CD1c-positive myeloid dendritic cell (primary cell): ENCODE measurements at regions not wholly inside any gene's neighbourhood (a gene's known extent, or its start where the extent isn't known, plus 50 kb on each side); places are given as distances from the start of the nearest gene placed in this dataset.
"Not testable (repeated sequence)": the region's sequence is repeated elsewhere in the genome, so short reads cannot be mapped to it uniquely, and the experiment has no call there.

Experiments
- DNase-seq: peaks from one replicate; pipeline ENCODE4 v3.0.0-alpha.2; 2016; ENCODE audit errors: extremely low spot score

DNA sequence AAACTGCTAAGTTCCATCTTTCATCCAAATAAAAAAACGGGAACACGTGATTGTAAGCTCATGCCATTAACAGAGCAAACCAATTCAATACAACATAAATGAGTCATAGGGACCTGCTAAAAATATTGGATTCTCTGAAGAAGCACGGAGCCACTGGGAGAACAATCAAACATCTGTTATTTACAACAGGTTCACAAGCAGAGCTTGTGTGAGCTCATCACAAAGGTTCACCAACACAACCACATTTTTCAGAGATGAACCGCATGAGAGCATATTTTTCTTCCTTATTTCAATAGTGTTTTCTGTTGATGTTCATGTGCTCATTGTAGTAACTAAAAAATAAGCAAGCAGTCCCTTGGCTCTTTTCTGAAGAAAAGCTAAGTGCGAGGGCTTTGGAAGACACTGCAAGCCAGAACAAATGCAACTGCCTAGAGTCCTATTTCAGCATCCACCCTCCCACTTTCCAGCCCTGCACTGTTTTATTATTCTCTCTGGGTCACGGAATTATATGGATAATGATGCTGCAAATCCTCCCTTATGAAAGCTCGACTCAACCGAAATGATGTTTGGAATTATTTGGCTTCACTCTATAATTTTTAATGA is 545.8 kb downstream of the LIG4 start:
- DNase-seq = no peak

DNA sequence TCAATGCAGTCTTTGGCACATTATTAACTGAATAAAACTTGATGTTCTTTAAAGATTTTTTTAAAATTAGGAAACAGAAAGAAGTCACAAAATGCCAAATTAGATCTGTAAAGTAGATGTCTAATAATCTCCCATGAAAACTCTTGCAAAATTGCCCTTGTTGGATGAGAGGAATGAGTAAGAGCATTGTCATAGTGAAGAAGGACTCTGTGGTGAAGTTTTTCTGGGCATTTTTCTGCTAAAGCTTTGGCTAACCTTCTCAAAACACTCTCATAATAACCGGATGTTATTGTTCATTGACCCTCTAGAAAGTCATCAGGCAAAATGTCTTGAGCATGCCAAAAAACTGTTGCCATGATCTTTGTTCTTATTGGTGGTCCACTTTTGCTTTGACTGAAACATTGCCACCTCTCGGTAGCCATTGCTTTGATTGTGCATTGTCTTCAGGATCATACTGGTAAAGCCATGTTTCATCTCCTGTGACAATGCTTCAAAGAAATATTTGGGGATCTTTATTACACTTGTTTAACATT is 549.3 kb downstream of the LIG4 start:
- DNase-seq = no peak

DNA sequence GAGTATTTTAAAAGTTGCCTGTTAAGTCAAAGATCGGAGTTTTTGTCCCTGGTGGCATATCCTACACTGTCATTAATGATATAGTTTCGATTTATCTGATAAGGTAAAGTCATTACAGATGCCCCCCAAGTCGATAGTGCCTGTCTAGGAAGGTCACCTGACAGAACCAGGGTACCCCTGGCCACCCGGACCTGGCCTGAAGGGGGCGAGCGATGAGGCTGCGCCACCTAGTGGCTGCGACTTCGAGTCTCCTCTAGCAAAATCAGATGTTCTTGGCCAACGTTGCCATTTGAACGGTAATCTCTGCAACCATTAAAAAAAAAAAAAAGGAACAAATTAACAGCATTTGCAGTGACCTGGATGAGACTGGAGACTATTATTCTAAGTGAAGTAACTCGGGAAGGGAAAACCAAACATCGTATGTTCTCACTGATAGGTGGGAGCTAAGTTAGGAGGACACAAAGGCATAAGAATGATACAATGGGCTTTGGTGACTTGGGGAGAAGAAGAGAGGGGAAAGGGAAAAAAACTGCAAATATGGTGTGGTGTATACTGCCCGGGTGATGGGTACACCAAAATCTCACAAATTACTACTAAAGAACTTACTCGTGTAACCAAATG is 565.1 kb downstream of the LIG4 start:
- DNase-seq = peak; percentile 25

DNA sequence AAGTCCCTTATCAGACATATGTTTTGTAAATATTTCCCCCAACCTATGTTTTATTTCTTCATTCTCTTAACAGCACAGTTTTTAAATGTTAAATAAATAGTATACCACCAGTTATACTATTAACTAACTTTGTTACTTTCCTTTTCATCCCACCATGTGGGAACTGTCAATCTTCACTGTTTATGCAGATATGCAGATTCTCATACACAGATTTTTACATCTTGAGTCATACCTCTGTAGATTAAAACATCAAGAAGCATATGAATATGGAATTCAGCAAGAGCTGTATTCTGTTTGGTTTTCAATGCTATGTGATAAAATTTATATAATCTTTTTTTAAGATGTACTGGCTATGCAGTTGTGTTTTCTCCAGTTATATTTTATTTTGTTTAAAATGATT is 566.3 kb downstream of the LIG4 start:
- no peak for DNase-seq

DNA sequence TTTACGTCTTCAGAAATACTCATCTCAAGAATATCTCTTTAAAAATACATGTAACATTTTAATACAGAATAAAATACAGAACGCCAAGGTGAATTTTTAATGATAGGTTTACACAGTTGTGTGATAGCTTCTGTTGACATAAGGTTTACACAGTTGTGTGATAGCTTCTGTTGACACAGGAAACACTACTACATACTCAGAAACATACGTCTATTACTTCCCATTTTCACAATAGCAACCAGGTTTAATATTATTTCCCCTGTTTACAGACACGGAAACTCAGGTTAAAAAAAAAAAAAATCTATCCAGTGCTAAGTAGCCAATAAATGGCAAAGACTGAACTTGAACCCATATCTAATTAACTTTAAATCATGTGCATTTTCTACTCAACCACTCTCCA is 571.2 kb downstream of the LIG4 start:
- DNase-seq = no peak

DNA sequence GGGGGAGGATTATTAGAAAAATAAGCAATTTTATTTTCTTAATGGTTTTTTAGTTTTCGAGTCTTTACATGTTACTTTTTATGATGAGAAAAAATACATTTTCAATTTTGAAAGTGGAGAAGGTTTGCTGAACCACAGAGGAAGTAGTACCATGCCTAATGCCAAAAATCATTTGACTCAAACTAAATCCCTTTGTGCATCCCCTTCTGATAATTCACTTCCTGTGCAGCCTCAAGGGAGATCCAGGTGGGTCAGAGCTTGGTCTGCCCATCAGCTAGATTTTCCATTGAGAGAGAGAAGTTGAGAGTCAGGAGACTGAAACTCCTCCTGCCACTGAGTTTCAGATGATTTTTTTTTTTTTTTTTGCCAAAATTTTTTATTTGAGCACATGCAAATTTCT is 571.7 kb downstream of the LIG4 start:
- DNase-seq = no peak

DNA sequence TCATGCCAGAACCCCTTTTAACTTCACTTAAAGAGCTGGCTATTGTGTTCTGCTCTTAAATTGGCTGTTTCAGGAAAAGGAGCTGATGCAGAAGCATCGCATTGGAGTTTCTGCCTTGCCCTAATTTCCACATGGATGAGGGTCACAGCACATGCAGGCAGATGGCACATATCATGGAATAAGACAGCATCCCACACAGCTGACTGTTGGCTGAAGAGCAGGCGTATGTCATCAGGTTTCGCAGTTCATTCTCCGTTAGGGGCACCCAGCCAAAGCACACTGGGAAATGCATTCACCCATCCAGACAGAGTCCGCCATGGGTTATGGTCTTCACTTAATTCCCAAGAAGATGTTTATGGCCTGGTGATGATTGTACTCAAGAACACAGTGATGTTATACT is 572.5 kb downstream of the LIG4 start:
- DNase-seq = no peak

DNA sequence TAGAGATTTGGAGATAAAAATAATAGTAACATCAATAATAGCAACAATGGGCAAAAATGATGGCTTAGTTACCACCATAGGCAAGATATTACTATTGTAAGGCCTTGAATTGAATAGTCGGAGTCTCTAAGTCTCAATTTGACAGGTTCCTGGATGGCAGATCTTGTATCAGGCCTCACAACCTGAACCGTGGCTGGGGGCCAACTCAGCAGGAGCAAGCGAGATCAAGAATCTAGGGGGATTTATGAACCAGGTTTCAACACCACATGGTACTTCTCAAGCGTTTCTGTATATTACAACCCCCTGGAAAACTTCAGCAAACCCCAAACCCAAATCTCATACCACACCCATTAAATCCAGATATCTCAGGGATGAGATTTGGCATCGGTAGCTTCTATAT is 573.8 kb downstream of the LIG4 start:
- DNase-seq = no peak

DNA sequence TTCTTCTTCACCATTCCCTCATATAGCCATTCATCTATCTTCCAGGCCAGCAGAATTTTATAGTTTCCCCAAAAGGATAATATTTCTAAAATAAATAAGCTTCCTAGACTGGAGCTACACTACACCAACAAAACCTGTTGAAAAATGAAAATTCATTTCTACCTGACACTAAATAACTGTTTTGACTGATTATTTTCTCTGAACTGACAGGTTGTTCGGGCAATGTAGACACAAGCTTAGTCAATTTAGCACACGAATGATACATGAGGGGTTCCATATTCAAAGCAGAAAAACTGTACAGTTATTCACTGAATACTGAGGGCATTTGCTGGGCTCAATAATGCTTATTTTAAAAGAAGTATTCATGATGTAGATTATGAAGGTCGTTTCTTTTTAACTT is 589.7 kb downstream of the LIG4 start:
- no peak for DNase-seq

DNA sequence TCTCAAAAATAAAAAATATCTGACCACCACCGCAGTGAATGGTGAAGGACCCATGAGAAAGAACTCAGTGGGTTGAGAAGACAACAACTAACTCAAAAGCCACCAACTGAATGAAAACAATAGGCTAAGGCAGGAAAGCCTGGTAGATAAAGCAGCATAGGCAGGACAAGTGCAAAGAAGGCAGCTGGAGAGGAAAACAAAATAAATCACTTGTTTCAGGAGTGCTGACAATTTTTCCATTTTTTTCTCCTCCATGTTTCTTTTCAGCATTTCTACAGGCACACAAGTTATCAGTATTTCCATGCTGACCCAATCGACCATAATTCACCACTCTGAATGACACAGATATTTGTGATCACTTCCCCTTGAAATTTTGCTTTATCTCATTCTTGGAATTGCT is 597.8 kb downstream of the LIG4 start:
- no peak for DNase-seq

DNA sequence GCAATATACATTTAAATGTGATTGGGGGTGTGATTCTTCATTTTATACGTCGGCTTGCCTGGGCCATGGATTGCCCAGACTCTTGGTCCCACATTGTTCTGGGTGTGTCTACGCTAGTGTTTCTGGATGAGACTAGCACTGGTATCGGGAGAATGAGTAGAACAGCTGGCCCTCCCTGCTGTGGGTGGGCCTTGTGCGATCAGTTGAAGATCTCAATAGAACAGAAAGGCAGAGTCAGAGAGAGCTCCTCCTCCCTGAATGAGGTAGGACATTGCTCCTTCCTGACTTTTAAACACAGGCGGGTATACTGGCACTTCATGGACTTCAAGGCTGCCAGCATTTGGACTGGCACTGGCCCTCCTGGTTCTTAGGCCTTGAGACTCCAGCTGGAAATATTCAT is 603.0 kb downstream of the LIG4 start:
- no peak for DNase-seq

DNA sequence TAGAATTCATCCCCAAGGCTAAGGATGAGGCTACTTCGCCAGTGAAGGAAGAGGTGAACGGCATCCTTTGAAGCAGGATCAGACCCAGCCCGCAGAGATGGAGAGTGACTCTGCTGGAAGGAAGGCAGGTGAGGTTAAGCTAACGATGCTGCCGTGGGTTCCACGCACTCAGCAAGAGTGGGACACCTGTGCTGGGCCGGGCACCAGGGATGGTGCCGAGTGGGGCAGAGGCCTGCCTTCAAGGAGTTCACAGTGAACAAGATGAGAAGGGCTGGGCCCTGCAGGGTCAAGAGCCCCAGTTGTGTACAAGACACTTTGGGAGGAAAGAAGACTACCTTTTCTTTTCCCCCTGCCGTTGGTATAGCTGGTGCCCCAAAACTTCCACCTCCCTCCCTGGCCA is 606.6 kb downstream of the LIG4 start:
- no peak for DNase-seq

DNA sequence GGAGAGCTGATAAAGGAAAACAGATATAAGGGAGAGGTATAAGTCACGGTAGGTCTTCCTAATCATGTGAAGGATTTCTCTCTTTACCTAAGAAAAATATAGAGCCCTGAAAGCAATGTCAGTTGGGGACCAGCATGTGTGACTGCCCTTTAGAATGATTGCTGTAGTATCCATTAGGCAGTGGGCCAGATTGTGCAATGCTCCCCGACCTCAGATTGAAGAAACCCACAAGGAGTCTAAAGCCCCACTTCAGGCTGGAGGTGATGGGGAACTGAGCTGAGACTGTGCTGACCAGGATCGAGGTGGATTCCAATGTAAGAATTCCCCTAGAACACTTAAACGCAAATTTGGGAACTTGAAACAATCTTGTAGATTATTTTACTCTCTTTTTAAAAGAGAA is 614.4 kb downstream of the LIG4 start:
- no peak for DNase-seq

DNA sequence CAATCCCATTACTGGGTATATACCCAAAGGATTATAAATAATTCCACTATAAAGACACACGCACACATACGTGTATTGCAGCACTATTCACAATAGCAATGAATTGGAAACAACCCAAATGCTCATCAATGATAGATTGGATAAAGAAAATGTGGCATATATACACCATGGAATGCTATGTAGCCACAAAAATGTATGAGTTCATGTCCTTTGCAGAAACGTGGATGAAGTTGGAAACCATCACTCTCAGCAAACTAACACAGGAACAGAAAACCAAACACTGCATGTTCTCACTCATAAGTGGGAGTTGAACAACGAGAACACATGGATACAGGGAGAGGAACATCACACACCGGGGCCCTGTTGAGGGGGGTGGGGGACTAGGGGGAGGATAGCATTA is 619.0 kb downstream of the LIG4 start:
- not testable (repeated sequence) for DNase-seq

DNA sequence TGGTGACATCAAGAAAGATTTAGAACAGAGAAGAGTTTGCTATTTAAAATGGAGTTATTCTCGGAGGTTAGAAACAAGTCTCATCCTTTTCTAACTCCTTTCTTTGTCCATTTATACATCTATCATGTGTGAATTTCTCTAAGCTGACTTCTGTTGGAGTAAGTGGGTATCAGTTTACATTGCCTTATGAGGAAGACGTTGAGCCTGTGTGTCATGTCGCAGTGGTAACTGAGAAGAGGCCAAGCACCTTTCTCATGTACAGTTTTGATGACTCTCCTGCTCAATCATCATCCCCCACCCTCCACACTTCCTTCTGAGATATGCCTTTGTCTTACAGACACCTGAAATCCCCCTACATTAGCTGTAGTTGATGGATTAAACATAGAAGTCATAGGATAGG is 624.8 kb downstream of the LIG4 start:
- no peak for DNase-seq

DNA sequence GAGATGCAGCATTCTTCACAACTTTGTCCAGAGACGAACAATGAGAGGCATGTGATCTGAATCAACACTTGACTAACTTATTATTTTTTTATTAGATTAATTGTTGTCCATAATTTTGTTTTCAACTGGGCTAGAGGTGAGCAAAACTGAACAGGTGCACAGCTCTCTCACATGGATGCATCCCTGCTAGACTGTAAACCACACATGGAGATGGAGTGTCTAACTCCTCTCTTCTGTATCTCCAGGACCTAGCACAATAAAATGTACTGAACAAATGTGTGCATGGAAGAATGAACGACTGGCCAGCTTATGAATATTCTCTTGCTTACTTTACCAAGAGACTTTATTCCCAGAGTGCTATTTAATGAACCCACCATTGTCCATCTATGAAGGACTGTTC is 627.7 kb downstream of the LIG4 start:
- DNase-seq = no peak

DNA sequence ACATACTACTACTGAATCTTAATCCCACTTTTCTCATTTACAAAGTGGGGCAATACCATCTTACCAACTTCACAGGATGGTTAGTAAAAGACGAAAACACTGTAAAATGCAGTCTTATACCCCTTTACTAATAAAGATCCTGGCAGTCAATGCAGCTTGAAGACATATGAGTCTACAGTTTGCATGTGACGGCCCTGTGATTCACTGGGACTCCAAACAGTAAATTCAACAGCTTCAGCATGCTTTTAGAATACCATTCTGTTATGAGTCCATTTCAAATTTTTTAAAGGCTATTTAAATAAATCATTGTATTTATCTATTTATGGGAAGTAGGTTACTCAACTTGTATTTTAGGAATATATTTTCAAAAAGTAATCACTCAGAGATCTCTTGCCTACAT is 629.1 kb downstream of the LIG4 start:
- DNase-seq = no peak

DNA sequence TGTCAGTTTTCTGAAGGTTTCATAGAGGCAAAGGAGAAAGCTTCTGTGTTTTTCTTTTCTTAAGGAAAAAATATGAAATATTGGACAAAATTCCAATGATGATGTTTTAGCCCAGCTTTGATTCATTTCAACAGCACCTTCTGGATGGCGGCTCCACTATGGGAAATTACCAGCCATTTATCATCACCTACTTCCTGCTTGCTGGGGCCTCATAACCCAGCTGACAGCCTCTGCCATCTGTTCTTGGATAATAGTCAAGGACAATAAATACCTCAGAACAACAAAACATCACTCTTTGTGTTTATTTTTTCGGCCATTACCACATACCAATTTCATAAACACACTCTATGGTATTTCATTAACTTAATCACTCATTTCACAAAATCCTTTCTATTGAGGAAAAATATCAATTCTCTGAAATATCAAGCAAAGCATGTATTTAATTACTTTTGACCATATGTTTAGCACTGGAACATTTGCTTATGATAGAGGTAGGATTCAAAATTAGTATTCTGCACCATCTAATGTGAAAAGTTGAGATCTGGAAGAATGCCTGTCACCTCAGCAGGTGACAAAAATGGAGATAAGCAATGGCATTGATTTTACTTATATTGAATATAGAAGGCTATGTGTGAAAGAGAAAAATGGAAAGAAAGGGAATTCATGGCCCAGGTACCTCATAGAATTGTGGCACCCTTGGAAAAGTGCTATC is 629.7 kb downstream of the LIG4 start:
- no peak for DNase-seq

DNA sequence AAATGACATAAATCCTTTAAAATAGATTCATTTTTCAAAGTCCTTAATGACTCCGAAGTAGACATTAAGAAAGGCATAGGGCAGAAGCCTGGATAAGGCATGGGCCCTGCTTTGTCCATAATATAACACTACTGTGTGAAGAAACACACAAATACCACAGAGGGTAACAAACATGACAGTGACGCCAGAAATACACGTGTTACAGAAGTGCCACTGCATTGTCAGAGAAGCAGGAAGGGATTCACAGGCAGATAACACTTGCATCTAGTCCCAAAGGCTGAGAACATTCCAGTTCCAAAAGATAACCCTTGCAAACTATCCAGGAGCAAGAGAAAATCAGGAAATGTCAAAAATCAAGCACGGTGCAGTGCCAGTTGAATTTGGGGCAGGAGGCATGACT is 633.2 kb downstream of the LIG4 start:
- no peak for DNase-seq

DNA sequence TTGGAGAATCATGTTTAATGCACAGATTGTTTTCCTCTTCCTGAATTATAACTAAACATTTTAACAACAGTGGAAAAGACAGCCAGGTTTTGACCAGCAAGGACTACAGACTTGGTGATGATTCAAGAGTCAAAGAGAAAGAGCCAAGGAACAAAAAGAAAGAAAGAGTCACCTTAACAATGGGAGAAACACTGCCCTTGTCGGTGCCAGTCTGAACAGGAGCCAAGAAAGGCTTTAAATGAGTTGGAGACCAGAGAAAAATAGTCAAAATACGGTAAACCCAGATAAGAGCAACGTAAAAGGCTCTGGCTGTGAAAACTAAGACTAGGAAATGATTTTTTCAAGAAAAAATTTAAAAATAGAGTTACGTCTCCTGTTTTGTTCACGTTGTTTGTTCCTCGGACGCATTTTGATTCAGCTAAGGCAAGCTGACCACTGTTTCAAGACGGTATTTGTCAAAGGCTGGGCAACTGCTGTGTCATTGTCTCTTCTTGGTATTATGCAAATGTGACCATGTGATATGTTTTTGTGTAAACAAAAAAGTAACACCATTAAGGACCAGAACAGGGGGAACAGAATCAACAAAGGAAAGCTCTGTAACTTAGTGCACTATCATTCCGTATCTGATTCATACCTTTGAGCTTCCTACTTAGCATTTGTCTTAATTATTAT is 634.5 kb downstream of the LIG4 start:
- no peak for DNase-seq

DNA sequence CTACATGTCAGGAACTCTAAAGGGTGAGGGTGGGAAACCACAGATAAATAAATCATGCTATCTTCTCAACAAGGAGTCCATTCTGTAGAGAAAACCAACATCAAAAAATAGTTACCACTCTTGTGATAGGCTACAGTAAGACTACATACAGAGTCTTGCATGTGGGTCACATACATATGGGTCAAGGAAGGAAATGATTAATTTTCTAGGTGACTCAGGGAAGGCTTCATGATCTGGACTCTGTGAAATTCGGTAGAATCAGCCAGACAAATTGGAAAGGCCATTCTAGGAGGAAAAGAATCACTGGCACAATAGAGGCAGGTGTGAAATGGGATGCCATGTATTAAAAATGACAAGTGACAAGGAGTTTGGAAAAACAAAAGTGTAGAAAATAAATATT is 638.9 kb downstream of the LIG4 start:
- DNase-seq = no peak

DNA sequence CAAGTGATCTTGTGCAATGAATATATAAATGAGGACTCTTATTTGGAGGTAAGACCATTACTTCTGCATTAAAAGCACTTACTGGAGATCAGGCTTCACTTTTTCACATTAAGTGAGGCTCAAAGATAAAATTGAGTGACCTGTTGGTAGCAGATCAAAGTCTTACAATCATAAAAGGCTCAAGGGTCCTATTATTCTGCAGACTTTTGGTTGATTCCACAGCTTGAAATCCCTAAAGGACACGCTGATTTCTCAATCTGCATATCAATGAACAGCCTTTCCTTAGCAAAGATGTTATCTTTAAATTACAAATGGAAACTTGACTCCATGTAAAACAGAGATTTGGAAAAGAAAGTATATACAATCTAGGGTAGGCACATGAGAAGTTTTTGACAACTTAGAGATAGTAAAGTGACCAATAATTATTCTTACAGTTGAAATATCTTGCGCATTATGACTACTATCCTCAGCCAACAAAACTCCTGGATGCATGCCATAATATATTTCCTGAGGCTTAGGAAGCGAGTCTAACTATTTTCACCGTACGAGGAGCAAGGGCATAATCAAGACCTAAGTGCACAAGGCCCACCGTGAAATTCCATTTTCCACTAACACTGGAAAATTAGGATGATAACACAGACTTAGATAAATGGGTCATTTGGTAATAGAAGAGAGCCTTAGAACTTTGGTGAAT is 640.7 kb downstream of the LIG4 start:
- DNase-seq = no peak
